Fibroblast of villous mesenchyme (primary cell): ENCODE measurements at regions not wholly inside any gene's neighbourhood (a gene's known extent, or its start where the extent isn't known, plus 50 kb on each side); places are given as distances from the start of the nearest gene placed in this dataset.

Experiments used
- DNase-seq: peaks from one replicate; pipeline ENCODE4 v3.0.0-alpha.2; 2010; ENCODE audit warnings: low read depth
- H3K4me3 ChIP-seq: 2 replicates; pipeline ENCODE4 v1.5.1; 2011; ENCODE audit warnings: low read depth, mild to moderate bottlenecking, low read length
- CTCF ChIP-seq: IDR thresholded peaks from 2 replicates; pipeline ENCODE4 v1.5.1; 2012; ENCODE audit warnings: low read depth, mild to moderate bottlenecking, low read length; ENCODE audit not compliant: insufficient read depth

DNA sequence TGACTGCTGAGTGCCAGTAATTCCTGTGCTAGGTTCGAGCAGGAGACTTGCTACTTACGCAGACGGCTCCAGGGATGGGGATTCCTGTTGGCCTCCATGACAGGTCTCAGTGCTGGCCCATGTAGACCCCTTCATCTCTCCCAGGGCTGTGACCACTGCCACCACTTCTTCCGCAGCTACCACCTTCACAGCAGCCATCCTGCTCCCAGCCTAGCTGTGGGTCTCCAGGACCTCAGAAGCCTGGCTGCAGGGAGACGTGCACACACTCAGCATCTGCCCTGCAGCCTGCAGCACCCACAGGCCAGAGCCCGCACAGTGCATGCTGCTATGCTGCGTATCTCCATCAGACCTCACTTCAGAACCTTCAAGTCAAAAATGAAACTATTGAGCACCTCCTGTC lies 1503.9 kb downstream of the BRD1 start:
- H3K4me3 ChIP-seq: no peak overlapping the region
- no peak for DNase-seq
- no peak for TF ChIP-seq CTCF

- DNase-seq: no peak
- H3K4me3 ChIP-seq: no peak overlapping the region
- TF ChIP-seq CTCF: no peak
These were observed 1504.8 kb downstream of the BRD1 start for GRCh38 chr22:48322907-48323306.

DNA sequence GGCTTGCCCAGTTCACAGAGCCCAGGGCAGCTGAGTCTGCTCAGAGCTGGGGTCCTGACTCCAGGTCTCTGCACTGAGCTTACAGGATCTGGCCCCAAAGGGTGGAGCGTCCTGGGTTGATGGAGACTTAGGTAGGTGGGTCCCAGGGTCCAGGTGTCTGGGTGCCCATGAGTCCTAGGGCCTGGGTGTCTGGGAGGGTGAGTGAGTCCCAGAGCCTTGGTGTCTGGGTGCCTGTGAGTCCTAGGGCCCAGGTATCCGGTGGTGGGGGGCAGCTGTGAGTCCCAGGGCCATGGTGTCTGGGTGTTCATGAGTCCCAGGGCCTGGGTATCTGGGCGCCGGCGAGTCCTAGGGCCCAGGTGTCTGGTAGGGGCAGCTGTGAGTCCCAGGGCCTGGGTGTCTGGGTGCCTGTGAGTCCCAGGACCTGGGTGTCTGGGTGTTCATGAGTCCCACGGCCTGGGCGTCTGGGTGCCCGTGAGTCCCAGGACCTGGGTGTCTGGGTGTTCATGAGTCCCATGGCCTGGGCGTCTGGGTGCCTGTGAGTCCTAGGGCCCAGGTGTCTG lies 1505.6 kb downstream of the BRD1 start:
- no peak overlapping the region for H3K4me3 ChIP-seq
- TF ChIP-seq CTCF: no peak
- no peak for DNase-seq

DNA sequence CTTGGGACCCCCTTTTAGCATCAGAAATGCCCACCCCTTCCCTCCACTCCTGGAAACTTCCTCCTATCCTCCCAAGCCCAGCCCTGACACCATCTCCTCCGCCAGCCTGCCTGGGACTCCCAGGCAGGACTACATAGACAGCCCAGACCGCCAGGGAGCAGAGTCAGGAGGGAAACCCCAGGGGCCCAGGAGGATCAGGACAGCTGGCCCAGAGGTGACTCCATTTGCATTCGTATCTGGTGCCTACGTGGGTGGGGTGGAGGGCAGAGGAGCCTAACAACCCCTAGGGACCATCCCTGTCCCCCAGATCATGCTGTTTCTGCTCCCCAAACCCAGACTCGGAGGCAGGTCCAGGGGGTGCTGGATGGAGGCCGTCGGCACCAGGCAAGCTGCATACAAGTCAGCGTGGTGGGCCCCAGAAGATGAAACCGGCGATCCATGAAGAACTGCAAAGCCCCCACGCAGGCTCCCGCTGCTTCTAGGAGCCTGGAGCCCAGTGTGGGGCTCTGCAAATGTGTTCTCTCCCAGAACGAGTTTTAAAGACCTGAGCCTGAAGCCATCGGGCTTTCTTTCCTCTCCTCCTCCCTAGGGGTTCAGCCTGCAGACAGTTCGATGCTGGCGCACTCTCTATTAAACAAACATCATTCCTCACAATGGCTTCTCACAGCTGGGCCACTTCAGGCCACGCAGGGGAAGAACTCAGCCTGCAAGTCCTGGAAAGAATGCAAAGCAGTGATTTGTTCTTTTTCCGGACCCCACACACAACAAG lies 1506.8 kb downstream of the BRD1 start:
- TF ChIP-seq CTCF: no peak
- H3K4me3 ChIP-seq: no peak overlapping the region
- DNase-seq: no peak

GRCh38 chr22:48320048-48320682 lies 1507.5 kb downstream of the BRD1 start:
- TF ChIP-seq CTCF: no peak
- no peak for DNase-seq
- H3K4me3 ChIP-seq: no peak overlapping the region

DNA sequence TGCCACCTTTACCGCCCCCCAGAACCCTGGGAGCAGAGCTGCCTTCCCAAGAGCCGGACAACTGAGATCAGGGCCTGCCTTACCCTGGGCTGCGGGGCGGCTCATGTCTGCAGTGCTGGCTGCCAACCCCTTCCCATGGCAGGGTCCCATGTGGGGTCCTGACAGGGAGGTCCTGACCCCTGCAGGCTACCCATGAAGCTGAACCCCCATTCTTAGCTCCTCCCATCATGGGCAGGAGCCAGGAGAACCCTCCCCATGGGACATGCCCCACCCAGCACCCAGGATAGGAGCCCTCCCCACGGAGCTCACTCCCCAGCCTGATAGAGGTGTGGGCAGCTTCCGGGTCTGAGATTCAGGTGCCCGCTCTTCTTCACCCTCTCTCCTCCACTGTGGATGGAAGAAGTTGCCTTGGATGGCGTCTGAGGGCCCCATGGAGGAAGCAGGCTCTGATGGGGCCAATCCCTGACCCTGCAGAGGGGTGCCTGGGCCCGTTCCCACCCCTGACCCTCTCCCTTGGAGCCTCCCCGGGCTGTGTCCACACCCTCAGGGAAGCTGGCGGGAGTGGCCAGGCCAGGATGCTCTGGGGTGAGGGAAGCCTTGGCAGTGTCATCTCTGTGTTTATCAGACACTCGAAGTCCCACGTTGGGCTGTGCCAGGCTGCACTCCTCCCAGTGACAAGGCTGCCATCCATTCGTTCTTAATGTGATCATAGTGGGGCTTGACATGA lies 1508.2 kb downstream of the BRD1 start:
- no peak for DNase-seq
- H3K4me3 ChIP-seq: no peak overlapping the region
- no peak for TF ChIP-seq CTCF
